ENCODE measurements at regions not wholly inside any gene's neighbourhood (a gene's known extent, or its start where the extent isn't known, plus 50 kb on each side); places are given as distances from the start of the nearest gene placed in this dataset.

DNA sequence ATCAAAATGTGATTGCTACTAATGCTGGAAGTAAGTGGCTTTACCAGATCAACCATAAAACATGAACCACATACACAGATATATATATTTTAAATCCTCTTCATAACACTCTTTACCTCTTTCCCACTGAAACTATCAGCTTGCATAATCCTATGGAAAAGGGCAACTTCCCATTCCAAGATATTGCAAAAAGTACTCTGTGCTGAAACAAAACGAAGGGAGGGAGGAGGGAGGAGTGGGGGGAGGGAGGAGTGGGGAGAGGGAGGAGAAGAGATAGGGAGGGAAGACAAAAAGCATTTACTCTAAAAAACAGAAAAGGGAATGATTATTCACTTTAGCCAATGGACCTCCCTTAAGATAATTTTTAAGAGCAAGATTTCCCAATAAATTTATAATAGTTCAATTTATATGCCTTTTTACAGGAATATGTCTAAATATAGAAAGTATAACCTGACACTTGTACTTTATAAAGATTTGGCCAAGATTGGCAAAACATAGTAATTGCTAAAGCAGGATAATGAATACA, 344.8 kb upstream of the NFE2L3 start:
- Histone ChIP-seq H3K79me2 (no peaks in the 10 kb centered on the region), H3K4me2 (ENCODE audit: low read length) (no peak overlapping the region), H3K36me3 (ENCODE audit: control insufficient read depth, insufficient read depth, low read length) (no peaks in the 10 kb centered on the region), H3K4me3 (ENCODE audit: low read depth, low read length) (no peak overlapping the region), H3K4me1 (peaks cover 1% of the 10 kb centered on the region), H3K27me3 (ENCODE audit: control insufficient read depth, insufficient read depth, low read length) (no peaks in the 10 kb centered on the region), H3K9me3 (ENCODE audit: control insufficient read depth, low read length) (no peaks in the 10 kb centered on the region), H2AFZ (no peak overlapping the region), H3K27ac (no peak overlapping the region), H3K9ac (no peak overlapping the region)
- TF ChIP-seq, protein P1, sequence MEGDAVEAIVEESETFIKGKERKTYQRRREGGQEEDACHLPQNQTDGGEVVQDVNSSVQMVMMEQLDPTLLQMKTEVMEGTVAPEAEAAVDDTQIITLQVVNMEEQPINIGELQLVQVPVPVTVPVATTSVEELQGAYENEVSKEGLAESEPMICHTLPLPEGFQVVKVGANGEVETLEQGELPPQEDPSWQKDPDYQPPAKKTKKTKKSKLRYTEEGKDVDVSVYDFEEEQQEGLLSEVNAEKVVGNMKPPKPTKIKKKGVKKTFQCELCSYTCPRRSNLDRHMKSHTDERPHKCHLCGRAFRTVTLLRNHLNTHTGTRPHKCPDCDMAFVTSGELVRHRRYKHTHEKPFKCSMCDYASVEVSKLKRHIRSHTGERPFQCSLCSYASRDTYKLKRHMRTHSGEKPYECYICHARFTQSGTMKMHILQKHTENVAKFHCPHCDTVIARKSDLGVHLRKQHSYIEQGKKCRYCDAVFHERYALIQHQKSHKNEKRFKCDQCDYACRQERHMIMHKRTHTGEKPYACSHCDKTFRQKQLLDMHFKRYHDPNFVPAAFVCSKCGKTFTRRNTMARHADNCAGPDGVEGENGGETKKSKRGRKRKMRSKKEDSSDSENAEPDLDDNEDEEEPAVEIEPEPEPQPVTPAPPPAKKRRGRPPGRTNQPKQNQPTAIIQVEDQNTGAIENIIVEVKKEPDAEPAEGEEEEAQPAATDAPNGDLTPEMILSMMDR (IDR thresholded peaks at IDR 0.05), result no peak

DNA sequence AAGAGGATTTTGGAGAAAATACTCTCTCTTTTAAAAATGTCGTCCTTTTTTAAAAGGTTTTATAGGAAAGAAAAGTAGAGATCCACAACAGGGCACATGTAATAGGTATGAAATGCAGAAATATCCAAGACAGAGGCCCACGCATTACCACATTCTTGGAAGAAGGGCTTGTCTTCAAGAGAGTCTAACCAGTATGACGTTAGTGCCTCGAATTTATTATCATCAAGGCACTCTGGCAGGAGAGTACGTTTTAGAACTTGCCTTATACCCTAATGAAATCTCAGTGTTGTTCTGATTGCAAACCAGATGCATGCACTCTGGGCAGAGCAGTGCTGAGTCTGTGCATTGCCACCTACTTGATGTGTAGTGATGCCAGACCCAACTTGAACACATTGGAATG, 342.6 kb upstream of the NFE2L3 start:
- H2AFZ ChIP-seq, result no peak overlapping the region
- H3K4me2 ChIP-seq (ENCODE audit: low read length), result no peak overlapping the region
- no peak overlapping the region for H3K27ac ChIP-seq
- H3K36me3 ChIP-seq (ENCODE audit: control insufficient read depth, insufficient read depth, low read length), result no peaks in the 10 kb centered on the region
- H3K4me3 ChIP-seq (ENCODE audit: low read depth, low read length), result no peak overlapping the region
- H3K9me3 ChIP-seq (ENCODE audit: control insufficient read depth, low read length), result no peaks in the 10 kb centered on the region
- no peaks in the 10 kb centered on the region for H3K79me2 ChIP-seq
- peaks cover 7% of the 10 kb centered on the region for H3K4me1 ChIP-seq
- TF ChIP-seq, protein P1 (IDR thresholded peaks at IDR 0.05), result no peak
- H3K9ac ChIP-seq, result no peak overlapping the region
- H3K27me3 ChIP-seq (ENCODE audit: control insufficient read depth, insufficient read depth, low read length), result no peaks in the 10 kb centered on the region

DNA sequence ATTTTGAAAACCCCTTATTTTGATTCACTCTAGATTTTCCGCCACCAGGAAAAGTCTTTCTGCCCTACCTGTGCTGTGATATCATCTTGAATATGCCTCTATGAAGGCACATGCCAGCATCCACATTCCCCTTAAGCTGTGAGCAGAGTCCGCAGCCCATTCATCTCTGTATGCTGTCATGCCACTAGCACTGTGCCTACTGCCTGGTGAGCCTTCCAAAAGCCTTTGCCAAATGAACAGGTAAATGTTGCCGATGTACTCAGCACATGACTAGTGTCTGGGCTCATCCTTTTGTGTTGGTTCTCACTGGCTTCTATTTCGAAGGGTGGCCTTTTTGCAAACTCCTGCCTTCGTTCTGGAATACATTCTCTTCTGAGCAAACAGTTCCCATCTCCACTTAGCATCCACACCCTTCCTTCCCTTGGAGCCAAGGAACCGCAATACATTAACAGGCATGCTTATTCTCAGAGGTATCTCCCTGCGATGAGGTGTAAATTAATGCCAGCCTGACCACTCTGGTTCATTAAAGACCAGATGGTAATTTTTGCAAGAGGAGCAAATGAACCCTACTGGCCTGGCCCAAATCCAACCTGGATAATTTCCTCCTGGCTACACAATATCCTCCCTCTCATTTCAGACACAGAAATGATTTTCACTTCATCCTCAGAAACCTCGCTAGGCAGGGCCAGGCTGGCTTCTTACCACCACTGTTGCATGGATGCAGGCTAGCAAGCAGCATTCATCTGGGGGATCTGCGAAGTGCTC, 339.7 kb upstream of the NFE2L3 start:
- H3K27ac ChIP-seq, result peak overlapping the region; percentile 26
- H3K4me3 ChIP-seq (ENCODE audit: low read depth, low read length), result no peak overlapping the region
- H2AFZ ChIP-seq, result peak overlapping the region; percentile 33
- H3K36me3 ChIP-seq (ENCODE audit: control insufficient read depth, insufficient read depth, low read length), result no peaks in the 10 kb centered on the region
- H3K9ac ChIP-seq, result no peak overlapping the region
- H3K79me2 ChIP-seq, result no peaks in the 10 kb centered on the region
- peaks cover 7% of the 10 kb centered on the region for H3K4me1 ChIP-seq
- TF ChIP-seq, protein P1 (IDR thresholded peaks at IDR 0.05), result no peak
- H3K4me2 ChIP-seq (ENCODE audit: low read length), result no peak overlapping the region
- no peaks in the 10 kb centered on the region for H3K9me3 ChIP-seq (ENCODE audit: control insufficient read depth, low read length)
- H3K27me3 ChIP-seq (ENCODE audit: control insufficient read depth, insufficient read depth, low read length), result no peaks in the 10 kb centered on the region

DNA sequence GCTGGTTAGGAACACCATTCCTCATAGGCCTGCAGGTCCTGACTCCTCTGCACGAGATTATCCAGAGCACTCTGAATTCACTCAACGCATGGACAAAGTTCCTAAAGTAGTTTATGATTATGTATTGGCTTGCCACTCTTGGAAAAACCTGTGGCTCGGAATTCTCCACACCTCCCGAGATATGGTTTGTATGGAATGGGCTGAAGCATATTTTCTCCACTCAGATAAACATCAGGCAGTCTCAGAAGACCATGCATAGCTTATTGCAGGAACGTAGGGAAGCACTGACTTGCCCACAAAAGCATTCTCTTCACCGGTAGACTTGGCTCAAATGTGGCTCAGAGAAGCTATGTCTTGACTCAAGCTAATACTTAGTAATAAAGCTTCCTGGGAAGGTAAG, 338.6 kb upstream of the NFE2L3 start:
- no peaks in the 10 kb centered on the region for H3K9me3 ChIP-seq (ENCODE audit: control insufficient read depth, low read length)
- no peaks in the 10 kb centered on the region for H3K79me2 ChIP-seq
- no peak overlapping the region for H3K4me2 ChIP-seq (ENCODE audit: low read length)
- peaks cover 7% of the 10 kb centered on the region for H3K4me1 ChIP-seq
- no peaks in the 10 kb centered on the region for H3K36me3 ChIP-seq (ENCODE audit: control insufficient read depth, insufficient read depth, low read length)
- H3K9ac ChIP-seq, result no peak overlapping the region
- H2AFZ ChIP-seq, result no peak overlapping the region
- no peak overlapping the region for H3K27ac ChIP-seq
- no peaks in the 10 kb centered on the region for H3K27me3 ChIP-seq (ENCODE audit: control insufficient read depth, insufficient read depth, low read length)
- TF ChIP-seq, protein P1 (IDR thresholded peaks at IDR 0.05), result no peak
- H3K4me3 ChIP-seq (ENCODE audit: low read depth, low read length), result no peak overlapping the region

DNA sequence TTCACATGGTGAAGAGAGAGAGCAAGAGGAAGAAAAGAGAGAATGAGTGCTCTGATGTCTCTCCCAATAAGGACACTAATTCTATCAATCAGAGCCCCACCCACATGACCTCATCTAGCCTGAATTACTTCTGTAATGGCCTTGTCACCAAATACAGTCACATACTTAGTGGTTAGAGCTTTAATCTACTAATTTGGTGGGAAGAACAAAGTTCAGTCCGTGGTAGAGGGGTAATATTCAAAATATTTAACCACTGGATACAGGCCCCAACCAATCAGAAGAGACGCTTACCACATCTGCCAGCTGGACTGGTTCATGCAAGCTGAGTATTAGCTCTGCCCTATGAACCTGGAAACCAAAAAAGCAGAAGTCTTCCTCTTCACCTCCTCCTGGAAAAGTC, 336.3 kb upstream of the NFE2L3 start:
- Histone ChIP-seq H3K4me3 (ENCODE audit: low read depth, low read length) (no peak overlapping the region), H3K36me3 (ENCODE audit: control insufficient read depth, insufficient read depth, low read length) (no peaks in the 10 kb centered on the region), H3K27me3 (ENCODE audit: control insufficient read depth, insufficient read depth, low read length) (no peaks in the 10 kb centered on the region), H3K79me2 (no peaks in the 10 kb centered on the region), H2AFZ (no peak overlapping the region), H3K4me2 (ENCODE audit: low read length) (no peak overlapping the region), H3K9ac (no peak overlapping the region), H3K4me1 (peaks cover 7% of the 10 kb centered on the region), H3K9me3 (ENCODE audit: control insufficient read depth, low read length) (no peaks in the 10 kb centered on the region), H3K27ac (no peak overlapping the region)
- TF ChIP-seq, protein P1 (IDR thresholded peaks at IDR 0.05), result no peak
